ENCODE measurements at regions not wholly inside any gene's neighbourhood (a gene's known extent, or its start where the extent isn't known, plus 50 kb on each side); places are given as distances from the start of the nearest gene placed in this dataset.

DNA sequence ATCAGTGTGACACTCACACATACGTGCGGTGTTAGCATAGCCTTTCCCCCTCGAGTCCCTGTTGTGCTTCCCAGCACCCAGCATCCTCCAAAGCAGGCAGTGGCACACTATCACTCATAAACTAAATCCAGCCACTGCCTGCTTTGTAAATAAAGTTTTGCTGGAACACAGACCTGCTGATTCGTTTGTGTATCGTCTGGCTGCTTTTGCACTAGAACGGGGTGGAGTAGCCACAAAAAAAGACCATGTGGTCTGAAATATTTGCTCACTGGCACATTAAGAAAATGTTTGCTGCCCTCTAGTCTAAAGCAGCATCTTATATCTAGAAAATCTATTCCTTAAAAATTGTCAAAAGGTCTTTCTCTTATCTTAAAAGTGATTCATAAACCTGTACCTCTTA, 341.2 kb upstream of the ZFHX3 start:
- no peak for DNase-seq

DNA sequence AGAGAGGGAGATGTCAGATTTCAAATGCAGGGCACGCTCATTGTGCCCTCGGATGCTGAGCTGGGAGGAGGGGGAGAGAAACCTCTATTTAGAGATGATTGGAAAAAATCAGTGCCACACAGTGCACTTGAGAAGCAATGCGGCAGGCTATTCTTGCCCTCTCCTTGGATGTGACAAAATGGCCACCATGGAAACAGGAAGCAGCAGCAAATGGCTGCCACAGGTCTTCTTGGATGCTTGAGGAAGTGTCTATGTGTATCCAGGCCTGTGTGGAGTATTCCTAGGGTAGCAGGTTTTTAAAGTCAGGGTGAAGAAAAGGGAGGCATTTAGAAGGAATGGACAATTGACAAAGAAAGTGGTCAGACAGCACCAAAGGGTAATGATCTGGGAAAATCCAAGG, 340.1 kb upstream of the ZFHX3 start:
- no peak for DNase-seq

GRCh38 chr16:73385696-73386095, 337.8 kb upstream of the ZFHX3 start:
- no peak for DNase-seq

GRCh38 chr16:73384506-73385089, 336.7 kb upstream of the ZFHX3 start:
- no peak for DNase-seq

DNA sequence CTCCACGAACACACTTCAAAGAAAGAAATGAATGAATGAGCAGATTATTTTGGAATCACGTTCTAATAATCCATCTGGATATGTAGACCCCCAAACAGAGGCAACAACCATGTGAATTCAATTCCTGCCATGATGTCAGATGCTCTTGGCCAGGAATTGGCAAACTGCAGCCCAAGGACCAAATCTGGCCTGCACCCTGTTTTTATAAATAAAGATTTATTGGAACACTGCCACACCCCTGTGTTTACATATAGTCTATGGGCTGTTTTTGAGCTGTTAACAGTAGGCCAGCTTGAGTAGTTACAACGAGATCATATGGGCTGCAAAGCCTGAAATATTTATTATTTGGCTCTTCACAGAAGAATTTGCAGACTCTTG, 336.0 kb upstream of the ZFHX3 start:
- no peak for DNase-seq

DNA sequence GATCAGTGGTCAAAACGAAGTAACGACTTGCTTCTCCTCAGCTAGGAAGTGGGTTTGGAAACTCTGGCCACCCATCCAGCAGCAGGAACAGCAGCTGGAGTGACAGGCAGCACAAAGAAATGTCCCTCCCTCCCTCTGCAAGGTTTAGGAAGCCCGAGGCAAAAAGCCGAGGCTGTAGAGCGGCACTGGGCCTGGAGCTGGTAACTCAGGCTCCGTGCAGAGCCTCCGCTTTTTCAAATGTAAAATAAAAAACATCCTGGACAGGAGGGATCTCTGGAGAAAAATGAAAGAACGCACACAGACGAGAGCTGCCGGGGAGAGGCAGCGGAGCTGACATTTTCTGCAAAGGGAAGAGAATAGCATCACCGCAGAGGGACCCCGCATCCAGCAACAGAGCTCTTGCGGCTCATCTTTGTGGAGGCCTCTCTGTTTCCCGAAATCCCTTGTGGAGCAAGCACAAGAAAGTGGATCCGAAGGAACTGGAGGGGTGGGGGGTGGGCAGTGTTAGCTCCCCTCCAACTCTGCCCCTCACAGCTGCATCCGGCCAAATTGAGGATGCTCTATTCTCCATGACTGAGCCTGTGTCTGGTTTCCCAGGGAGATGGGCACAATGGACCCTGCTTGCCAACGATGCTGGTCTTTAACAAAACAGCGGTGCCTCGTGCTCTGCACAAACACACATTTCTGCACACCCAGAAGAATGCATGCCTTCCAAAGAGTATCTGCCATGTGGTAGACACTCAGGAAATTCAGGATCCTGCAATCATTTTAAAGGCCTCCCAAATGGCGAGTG, 335.5 kb upstream of the ZFHX3 start:
- DNase-seq, result no peak

GRCh38 chr16:73378471-73378870, 330.5 kb upstream of the ZFHX3 start:
- no peak for DNase-seq

DNA sequence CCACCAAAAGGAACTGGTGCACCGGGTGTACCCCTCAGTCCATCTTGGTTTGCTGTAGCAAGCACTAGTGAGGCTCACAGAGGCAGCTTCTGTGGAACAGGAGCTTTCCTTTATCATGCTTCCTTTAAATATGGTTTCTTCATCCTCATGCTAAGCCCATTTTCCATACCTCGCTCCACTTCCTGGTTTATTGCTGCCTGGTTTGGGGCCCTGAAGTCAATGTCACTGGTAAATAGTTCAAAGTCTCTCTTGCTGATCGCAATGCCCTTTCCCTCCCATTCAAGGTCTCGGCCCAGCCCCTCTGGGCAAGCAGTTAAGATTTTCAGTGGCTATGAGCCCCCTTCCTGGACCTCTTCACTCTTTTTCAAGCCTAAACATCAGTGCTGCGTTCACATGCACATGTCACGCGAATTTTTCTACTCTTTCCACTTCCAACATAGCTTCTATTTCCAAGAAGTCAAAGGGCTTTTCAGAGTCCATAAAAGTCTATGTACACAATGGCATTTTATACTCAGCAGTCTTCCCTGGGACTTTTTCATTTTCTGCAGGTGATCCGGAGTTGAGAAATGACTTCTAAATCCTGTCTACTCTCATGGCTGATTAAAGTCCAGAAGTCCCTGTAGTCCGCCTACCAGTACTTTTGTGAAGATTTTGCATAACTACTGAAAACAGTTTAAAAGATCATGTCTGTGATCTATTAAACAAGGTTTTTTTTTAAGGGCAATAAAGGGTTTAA, 323.8 kb upstream of the ZFHX3 start:
- no peak for DNase-seq

DNA sequence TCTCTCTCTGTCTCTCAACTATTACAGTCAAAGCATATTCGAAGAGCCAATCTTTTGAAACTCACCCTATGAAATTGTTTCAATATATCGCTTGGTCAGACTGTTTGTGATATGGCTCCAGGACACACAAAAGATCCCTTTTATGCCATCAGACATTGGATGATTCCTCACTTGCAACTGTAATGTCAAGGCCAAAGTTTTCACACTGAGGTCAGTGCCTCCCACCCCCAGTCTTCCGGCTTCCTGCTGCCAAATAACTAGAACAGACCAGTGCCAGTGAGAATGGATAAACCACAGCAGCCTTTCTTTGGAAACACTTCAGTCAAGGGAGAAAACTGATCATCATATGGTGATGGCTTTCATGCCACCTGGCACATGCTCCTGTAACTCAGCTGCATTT, 321.9 kb upstream of the ZFHX3 start:
- no peak for DNase-seq

- DNase-seq, result no peak
Observed at GRCh38 chr16:73368715-73369114, 320.8 kb upstream of the ZFHX3 start.

GRCh38 chr16:73365016-73365551, 317.2 kb upstream of the ZFHX3 start:
- peak; percentile 21 to 36 for DNase-seq

DNA sequence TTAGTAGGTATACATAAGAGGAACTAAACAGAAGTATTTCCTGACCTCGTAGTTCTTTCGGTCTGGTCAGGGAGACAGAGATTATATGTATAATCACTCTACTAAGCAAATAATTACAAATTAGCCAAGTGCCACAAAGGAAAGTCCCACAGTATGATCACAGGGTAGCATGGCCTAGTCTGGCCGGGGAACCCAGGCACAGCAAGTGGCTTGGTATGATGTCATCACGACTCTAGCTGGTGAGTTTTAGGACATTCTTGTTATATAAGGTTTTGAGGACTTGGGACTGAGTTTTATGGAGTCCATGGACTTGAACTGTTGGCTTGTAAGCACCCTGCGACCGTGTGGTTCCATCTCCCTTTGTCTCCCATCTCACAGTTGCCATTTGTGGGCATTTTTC, 316.5 kb upstream of the ZFHX3 start:
- no peak for DNase-seq

- DNase-seq, result no peak
Observed at GRCh38 chr16:73361061-73361460, 313.1 kb upstream of the ZFHX3 start.

GRCh38 chr16:73356401-73357079, 308.6 kb upstream of the ZFHX3 start:
- no peak for DNase-seq

- DNase-seq, result no peak
Observed at GRCh38 chr16:73355981-73356380, 308.1 kb upstream of the ZFHX3 start.

DNA sequence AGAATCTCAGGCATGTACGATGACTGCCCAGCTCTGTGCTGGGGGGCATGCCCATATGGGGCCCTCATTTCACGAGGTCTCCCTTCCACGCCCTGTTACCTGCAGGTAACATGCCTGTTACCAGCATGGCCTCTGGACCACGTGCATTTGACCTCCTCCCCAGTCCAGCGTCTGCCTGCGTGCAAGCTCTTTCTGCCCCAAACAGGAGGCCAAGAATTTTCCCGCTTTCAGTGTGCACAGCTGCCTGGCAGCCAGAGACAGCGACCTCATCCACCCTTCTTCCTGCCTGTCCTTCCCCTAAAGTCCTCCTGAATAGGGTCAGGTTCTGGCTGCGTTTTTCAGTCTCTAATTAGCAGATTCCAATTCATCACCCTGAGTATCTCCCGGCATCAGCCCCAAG, 306.5 kb upstream of the ZFHX3 start:
- no peak for DNase-seq

DNA sequence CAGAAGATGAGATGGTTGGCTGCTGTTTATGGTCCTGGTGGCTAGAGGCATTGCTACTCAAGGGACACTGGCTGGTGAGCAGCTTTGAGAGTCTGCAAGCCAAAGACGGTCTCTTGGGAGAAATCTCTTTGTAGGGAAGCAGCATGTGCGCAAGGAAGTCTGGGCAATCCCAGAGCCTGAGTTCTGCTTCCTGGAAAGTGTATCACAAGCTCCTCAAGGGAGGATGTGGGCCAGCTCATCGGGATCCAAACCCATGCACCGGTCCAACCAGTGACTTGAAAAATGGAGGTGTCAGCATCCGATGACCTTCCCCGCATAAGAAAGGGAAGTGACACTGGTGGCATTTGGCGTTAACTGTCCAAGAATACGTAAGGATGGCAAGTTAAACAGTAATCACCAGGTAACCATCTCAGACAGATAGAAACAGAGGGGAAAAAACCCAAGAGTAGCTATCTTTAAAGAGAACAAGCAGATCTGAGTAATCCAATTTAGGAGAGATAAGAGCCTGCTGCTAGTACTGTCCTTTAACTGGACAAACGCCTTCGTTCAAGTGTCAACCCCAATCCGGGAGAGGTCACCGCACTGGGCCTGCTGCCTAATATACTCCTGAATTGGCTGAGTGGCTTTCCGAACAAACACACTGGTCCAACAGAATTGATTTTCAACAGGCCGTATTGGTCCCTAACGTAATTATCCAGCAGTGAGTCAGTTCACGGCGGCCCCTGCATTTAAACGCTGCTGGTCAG, 303.0 kb upstream of the ZFHX3 start:
- DNase-seq, result no peak

GRCh38 chr16:73347500-73348375, 299.8 kb upstream of the ZFHX3 start:
- DNase-seq, result peak; percentile 9 to 56

DNA sequence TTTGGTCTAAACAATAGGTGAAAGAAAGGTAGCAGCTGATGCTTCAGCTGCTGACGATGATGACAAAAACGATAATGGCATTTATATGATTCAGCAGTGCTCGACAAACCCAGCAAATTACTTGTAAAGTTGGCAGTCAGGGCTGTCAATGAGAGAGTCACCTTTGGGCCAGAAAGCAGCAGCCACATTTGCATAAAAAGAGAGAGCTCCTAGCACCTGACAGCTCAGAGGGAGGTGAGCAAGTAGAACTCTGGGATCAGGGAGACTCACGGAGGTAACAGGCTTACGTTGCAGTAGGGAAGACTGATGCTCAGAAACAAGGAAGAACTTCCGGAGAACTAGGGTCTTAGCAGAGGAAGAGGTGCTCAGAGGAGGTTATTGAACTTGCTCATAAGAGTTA, 291.9 kb upstream of the ZFHX3 start:
- peak; percentile 34 to 84 for DNase-seq

GRCh38 chr16:73337373-73338296, 289.7 kb upstream of the ZFHX3 start:
- no peak for DNase-seq
